ENCODE measurements at regions not wholly inside any gene's neighbourhood (a gene's known extent, or its start where the extent isn't known, plus 50 kb on each side); places are given as distances from the start of the nearest gene placed in this dataset.

GRCh38 chr9:28598408-28598807 is 1025.1 kb upstream of the C9orf72 start:
- TF ChIP-seq CTCF (IDR thresholded peaks at IDR 0.05; ENCODE audit: control extremely low read depth in 1 of 3, insufficient read depth in 1 of 3, low read depth in 1 of 3, low read length in 3 of 3) (no peak), CHD2 (IDR thresholded peaks at IDR 0.05; ENCODE audit: low read length) (no peak), BRCA1 (IDR thresholded peaks at IDR 0.05; ENCODE audit: low read depth, low read length) (no peak), BCL11A (IDR thresholded peaks at IDR 0.05; ENCODE audit: low read depth in 2 of 2, low read length in 2 of 2) (no peak), SP1 (IDR thresholded peaks at IDR 0.05; ENCODE audit: low read depth, low read length) (no peak), YY1 (IDR thresholded peaks at IDR 0.05; ENCODE audit: low read depth, low read length) (no peak), POLR2A (IDR thresholded peaks at IDR 0.05; ENCODE audit: control extremely low read depth in 1 of 2, low read depth in 2 of 2, low read length in 2 of 2) (no peak), RFX5 (IDR thresholded peaks at IDR 0.05; ENCODE audit: borderline replicate concordance, low read depth, low read length) (no peak)
